AG04450 (cell line): ENCODE measurements at regions not wholly inside any gene's neighbourhood (a gene's known extent, or its start where the extent isn't known, plus 50 kb on each side); places are given as distances from the start of the nearest gene placed in this dataset.

Experiments used
- CTCF ChIA-PET: fragments of 300-600, 350-600 bp; formaldehyde crosslinking; extraction: SDS; loops from one replicate; lab custom pipeline; 2022; ENCODE audit warnings: antibody characterized with exemption, inconsistent platforms; lab: Charles Lee
- POLR2A ChIA-PET: fragments of 350-600 bp; formaldehyde crosslinking; extraction: SDS; loops from one replicate; lab custom pipeline; 2021; ENCODE audit warnings: antibody characterized with exemption, inconsistent platforms; lab: Yijun Ruan, JAX
- DNase-seq: peaks from one replicate; pipeline ENCODE4 v3.0.0-alpha.2; 2011; ENCODE audit warnings: low read depth, low spot score
- H3K27ac ChIP-seq: one replicate; pipeline ENCODE4 v1.5.1; 2012; ENCODE audit warnings: low read depth, low read length, control low read depth
- H3K27me3 ChIP-seq: one replicate; pipeline ENCODE4 v1.6.0; 2012; ENCODE audit warnings: low read length; ENCODE audit not compliant: control insufficient read depth, insufficient read depth
- H3K4me3 ChIP-seq: 2 replicates; pipeline ENCODE4 v1.5.1; 2011; ENCODE audit warnings: mild to moderate bottlenecking, low read depth, low read length, control low read depth
- H3K9me3 ChIP-seq: 2 replicates; pipeline ENCODE4 v1.5.1; 2012; ENCODE audit warnings: low read length; ENCODE audit not compliant: control insufficient read depth, insufficient read depth
- TF ChIP-seq, protein P1 (sequence below): IDR thresholded peaks from 2 replicates; pipeline ENCODE4 v1.5.1; 2011; ENCODE audit warnings: low read depth, low read length, control low read depth, inconsistent platforms

GRCh38 chr16:79393127-79393526 lies 207.4 kb downstream of the MAF start:
- no peaks in the 10 kb centered on the region for H3K27me3 ChIP-seq
- no peak overlapping the region for H3K27ac ChIP-seq
- H3K4me3 ChIP-seq, result no peak overlapping the region
- POLR2A ChIA-PET, result no interaction called here
- CTCF ChIA-PET, result no interaction called here
- H3K9me3 ChIP-seq, result peaks cover 57% of the 10 kb centered on the region
- TF ChIP-seq, protein P1, sequence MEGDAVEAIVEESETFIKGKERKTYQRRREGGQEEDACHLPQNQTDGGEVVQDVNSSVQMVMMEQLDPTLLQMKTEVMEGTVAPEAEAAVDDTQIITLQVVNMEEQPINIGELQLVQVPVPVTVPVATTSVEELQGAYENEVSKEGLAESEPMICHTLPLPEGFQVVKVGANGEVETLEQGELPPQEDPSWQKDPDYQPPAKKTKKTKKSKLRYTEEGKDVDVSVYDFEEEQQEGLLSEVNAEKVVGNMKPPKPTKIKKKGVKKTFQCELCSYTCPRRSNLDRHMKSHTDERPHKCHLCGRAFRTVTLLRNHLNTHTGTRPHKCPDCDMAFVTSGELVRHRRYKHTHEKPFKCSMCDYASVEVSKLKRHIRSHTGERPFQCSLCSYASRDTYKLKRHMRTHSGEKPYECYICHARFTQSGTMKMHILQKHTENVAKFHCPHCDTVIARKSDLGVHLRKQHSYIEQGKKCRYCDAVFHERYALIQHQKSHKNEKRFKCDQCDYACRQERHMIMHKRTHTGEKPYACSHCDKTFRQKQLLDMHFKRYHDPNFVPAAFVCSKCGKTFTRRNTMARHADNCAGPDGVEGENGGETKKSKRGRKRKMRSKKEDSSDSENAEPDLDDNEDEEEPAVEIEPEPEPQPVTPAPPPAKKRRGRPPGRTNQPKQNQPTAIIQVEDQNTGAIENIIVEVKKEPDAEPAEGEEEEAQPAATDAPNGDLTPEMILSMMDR, result no peak
- DNase-seq, result no peak

- ChIA-PET POLR2A (interaction anchor here (0.6 kb wide), 1 partner anchor 317 kb away, joined by 3 read pairs; no protein-coding TSS in a partner anchor), CTCF (no interaction called here)
- no peaks in the 10 kb centered on the region for H3K27me3 ChIP-seq
- no peak overlapping the region for H3K27ac ChIP-seq
- no peak for DNase-seq
- peaks cover 52% of the 10 kb centered on the region for H3K9me3 ChIP-seq
- TF ChIP-seq, protein P1, result no peak
- no peak overlapping the region for H3K4me3 ChIP-seq
Measured at GRCh38 chr16:79392081-79392480, 208.5 kb downstream of the MAF start.

GRCh38 chr16:79391395-79391794 lies 209.1 kb downstream of the MAF start:
- Histone ChIP-seq H3K9me3 (peaks cover 49% of the 10 kb centered on the region), H3K4me3 (no peak overlapping the region), H3K27ac (no peak overlapping the region), H3K27me3 (no peaks in the 10 kb centered on the region)
- ChIA-PET CTCF (no interaction called here), POLR2A (no interaction called here)
- DNase-seq, result no peak
- TF ChIP-seq, protein P1, result no peak

GRCh38 chr16:79390481-79391051 lies 210.0 kb downstream of the MAF start:
- TF ChIP-seq, protein P1, result no peak
- DNase-seq, result no peak
- CTCF ChIA-PET, result no interaction called here
- H3K27ac ChIP-seq, result no peak overlapping the region
- peaks cover 48% of the 10 kb centered on the region for H3K9me3 ChIP-seq
- POLR2A ChIA-PET, result no interaction called here
- no peak overlapping the region for H3K4me3 ChIP-seq
- H3K27me3 ChIP-seq, result no peaks in the 10 kb centered on the region

GRCh38 chr16:79388396-79388795 lies 212.1 kb downstream of the MAF start:
- ChIA-PET POLR2A (no interaction called here), CTCF (no interaction called here)
- Histone ChIP-seq H3K9me3 (peaks cover 46% of the 10 kb centered on the region), H3K27ac (no peak overlapping the region), H3K4me3 (no peak overlapping the region), H3K27me3 (no peaks in the 10 kb centered on the region)
- TF ChIP-seq, protein P1, result no peak
- DNase-seq, result no peak
